ENCODE measurements at regions not wholly inside any gene's neighbourhood (a gene's known extent, or its start where the extent isn't known, plus 50 kb on each side); places are given as distances from the start of the nearest gene placed in this dataset.

DNA sequence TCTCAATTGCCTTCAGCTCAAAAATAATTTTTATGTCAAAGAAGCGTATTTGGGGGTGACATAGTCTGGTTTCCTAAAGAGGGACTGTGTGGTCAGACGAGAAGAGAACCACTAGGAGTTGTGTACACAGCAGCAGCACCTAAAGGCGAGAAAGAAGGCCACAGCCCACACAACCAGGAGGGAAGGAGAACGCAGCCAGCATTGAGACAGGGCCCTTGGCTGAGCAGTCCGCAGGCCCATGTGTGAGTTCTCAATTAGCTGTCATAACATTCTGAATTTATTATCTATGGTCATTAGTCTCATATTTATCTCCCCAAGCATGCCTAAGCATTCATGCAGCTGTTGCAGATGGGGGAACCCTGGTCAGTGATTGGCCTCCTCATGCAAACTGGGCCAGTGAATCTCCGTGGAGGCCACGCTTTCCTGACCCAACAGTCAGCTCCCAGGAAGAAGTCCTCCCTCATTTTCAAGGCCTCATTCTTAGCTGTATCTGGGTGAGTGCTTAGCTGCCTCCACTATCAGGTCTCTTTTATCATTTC, 81.2 kb upstream of the ATF7IP start:
- no peak for DNase-seq

DNA sequence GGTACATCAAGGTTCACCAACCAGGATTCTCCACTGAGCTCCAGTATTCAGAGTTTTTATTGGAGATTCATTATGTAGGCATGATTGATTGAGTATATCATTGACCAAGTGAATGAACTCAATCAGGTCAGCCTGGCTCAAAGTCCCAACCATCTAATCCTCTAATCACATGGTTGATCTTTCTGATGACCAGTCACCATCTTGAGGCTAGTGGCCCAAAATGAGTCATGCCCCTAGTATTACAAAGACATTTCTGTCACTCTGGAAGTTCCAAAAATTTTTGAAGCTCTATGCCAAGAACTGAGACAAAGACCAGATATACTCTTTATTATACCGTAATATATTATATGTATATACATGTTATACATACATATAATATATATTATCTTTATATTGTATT, 75.9 kb upstream of the ATF7IP start:
- no peak for DNase-seq

DNA sequence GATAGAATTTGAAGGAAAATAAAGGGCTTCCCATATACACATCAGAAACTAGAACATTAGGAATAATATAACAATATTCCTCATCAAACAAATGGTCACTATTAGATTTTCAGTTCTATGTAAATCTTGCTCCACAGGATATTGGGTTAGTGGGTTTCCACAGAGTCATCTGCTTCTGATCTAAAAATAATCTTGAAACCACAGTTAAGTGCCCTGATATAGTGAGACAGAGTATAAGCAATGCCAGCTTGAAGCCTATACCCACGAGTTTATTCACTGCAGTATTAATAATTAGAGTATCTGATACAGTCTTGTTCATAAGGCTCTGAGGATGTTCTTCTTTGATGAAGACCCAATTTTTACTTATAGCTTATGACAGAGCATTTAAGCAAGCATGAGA, 74.5 kb upstream of the ATF7IP start:
- DNase-seq: no peak

DNA sequence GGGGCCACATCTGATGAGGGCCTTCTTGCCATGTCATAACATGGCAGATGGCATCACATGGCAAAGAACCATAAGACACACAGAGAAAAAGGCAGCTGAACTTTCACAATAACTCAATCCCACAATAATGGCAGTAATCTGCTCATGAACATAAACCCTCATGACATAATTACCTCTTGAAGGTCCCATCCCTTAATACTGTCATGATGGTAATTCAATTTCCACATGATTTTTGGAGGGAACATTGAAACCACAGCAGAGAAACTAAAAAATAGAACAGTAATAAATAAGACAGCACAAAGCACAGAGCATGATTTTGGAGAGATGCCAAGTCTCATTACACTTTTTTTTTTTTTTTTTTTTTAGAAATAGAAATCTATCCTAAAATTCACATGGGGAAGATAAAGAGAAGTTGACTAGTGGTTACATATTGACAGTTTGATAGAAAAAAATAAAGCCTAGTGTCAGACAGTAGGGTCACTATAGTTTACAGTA, 61.8 kb upstream of the ATF7IP start:
- DNase-seq: no peak

DNA sequence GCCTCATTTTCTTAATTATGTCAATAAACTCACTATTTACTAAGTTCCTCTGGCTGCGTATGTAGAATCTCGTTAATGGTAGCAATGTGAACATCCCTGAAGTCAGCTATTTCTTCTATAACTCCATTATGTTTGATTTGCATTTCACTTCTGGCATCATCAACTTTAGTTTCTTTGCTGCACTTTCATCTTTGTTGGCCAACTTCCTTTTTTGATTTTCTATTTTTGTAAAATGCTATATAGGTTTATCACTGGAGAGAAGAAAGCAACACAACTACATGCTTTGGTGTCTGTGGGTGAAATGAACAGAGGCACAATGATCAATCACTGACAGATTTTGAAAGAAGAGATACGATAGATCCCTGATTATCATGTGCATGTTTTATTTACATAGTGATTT, 58.5 kb upstream of the ATF7IP start:
- DNase-seq: no peak

DNA sequence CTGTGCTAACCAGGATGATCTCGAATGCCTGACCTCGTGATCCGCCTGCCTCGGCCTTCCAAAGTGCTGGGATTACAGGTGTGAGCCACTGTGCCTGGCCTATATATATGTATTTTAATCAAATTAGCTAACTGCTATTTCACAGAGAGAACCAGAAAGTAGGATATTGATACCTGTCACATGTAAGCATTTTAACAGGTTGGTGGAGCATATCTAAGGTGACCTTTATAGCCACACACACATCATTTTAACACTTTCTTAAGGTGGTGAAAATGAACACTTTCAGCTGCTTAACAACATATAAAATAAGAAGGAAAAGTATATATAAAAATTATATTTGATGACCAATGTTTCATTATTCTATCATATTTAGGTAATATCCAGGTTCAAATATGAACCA, 57.0 kb upstream of the ATF7IP start:
- no peak for DNase-seq

DNA sequence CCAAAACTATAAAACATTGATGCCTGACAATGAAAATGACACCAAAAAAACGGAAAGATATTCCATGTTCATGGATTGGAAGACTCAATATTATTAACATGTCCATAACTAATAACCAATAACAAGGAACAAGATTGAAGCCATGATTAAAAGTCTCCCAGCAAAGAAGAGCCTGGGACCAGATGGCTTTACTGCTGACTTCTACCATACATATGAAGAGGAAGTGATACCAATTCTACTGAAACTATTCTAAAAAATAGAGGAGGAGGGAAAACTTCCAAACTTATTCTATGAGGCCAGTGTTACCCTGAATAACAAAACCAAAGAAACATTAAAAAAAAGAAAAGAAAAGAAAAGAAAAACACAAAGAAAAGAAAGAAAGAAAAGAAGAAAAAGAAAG, 54.6 kb upstream of the ATF7IP start:
- DNase-seq: no peak

DNA sequence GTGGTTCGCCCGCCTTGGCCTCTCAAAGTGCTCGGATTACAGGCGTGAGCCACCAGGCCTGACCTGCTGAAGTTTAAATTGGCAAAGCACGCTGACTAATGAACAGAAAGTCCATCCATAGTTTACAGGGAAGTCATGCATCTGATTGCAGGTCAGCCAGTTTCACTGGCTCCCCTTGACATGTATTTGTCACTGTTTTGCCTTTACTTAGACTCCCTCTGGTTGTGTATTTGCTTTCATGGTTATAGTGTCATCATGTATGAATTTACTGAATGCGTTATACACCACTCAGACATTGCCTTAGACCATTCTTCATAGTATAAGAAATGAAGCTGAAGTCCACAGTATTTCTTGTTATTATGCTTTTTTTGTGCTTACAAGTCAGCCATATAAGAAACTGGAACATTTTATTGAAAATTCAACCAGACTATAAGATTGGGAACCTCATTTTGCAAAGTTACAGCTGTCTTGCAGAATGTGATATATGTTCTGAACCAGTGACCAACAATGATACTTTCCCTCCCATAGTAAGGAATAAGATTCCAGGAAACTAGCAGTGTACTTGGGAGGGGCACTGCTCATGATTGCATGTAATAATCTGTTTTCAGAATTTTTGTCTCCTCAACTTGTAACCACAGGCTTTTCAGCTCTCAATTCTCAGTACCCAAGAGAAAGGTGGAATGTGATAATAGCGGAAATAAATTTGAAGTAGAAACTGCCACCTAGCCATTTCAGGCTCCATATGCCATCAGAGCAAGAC, 51.9 kb upstream of the ATF7IP start:
- no peak for DNase-seq

DNA sequence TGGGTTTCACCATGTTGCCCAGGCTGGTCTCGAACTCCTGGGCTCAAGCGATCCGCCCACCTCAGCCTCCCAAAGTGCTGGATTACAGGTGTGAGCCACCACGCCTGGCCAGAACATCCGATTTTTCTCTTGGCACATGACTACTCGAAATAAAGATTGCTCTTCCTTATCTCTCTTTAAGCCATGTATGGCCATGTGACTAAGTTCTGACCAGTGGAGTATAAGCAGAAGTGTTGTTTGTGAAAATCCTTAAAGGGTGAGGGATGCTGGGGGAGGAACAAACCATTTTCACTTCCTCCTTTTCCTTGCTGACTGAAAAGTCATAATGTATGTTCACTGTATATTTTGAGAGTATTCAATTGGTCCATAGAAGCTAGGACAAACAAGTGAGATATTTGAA, 50.7 kb upstream of the ATF7IP start:
- no peak for DNase-seq

DNA sequence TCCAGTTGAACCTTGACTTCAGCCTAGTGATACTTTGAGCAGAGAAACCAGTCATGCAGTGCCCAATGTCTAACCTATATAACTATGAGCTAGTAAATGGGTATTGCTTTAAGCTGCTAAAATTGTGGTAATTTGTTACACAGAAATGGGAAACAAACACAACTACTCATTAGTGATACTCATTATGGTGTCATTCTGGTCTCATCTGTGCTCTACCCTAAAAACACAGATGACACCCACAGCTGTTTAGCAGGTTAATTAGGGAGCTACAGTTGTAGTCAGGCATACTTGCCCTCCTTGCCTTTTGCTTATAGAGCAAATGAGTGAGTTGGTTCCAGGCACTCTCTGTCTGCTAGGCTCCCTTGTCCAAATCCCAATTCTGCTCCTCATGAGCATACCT, 50.0 kb upstream of the ATF7IP start:
- no peak for DNase-seq
